Body of pancreas (tissue), 4 donors: ENCODE measurements at regions not wholly inside any gene's neighbourhood (a gene's known extent, or its start where the extent isn't known, plus 50 kb on each side); places are given as distances from the start of the nearest gene placed in this dataset.
A peak's percentile ranks its signal among the peaks of the same experiment; 100 is the strongest.

ENCODE experiments used
- ATAC-seq: fragments of 150-250 bp; one replicate; pipeline ENCODE4 v1.9.1; 2016
- DNase-seq, 4 donors: peaks; one replicate each; pipeline ENCODE4 v3.0.0-alpha.2; 2019
- H3K27ac ChIP-seq, 4 donors: fragments of 200-600 bp; sonication (generic); 1 replicate in 3 of 4; 2 replicates in 1 of 4; pipeline versions ENCODE4 v1.5.1 to v1.6.1; 2016 to 2019; ENCODE audit warnings: mild to moderate bottlenecking in 1 of 4, mixed read lengths in 1 of 4, moderate library complexity in 1 of 4
- H3K27me3 ChIP-seq, 2 donors: fragments of 200-600 bp; sonication (generic); one replicate each; pipeline ENCODE4 v1.6.0; 2016; ENCODE audit warnings: mild to moderate bottlenecking in 1 of 2
- H3K36me3 ChIP-seq, 2 donors: fragments of 200-600 bp; sonication (generic); replicated peaks in 1 of 2; 2 replicates each; pipeline ENCODE4 v1.5.1; 2016; ENCODE audit warnings: low read depth in 2 of 2; ENCODE audit not compliant: insufficient read depth in 1 of 2
- H3K4me1 ChIP-seq: fragments of 200-600 bp; sonication (generic); one replicate; pipeline ENCODE4 v1.6.0; 2016
- H3K4me3 ChIP-seq, 2 donors: fragments of 200-600 bp; sonication (generic); 1 replicate in 1 of 2; 2 replicates in 1 of 2; pipeline ENCODE4 v1.5.1; 2016 to 2019
- H3K9me3 ChIP-seq, 3 donors: fragments of 200-600 bp; sonication (generic); 1 replicate in 2 of 3; 2 replicates in 1 of 3; pipeline ENCODE4 v1.5.1; 2016
- POLR2A ChIP-seq, 3 donors: fragments of 450-650 bp; IDR thresholded peaks; one replicate each; pipeline ENCODE4 v1.6.1; 2016; ENCODE audit warnings: antibody characterized with exemption in 3 of 3, mild to moderate bottlenecking in 2 of 3
- WGBS, 2 donors: methylation state at CpG; one replicate each; pipeline ENCODE4 v1.1.5; 2017; 5-methylcytosine and 5-hydroxymethylcytosine counted together
- intact Hi-C: fragments of 100-400 bp; cut with DNase I; formaldehyde crosslinking; loops from one replicate; pipeline ENCODE4 v1.15.1; 2023
- TF ChIP-seq, protein P1 (sequence below), 7 experiments: fragments of 450-650 bp in 4 of 7; fragments of 200-600 bp in 3 of 7; sonication (generic) in 3 of 7; IDR thresholded peaks; one replicate each; pipeline ENCODE4 v1.5.1; 2016 to 2019; ENCODE audit warnings: antibody characterized with exemption in 7 of 7

DNA sequence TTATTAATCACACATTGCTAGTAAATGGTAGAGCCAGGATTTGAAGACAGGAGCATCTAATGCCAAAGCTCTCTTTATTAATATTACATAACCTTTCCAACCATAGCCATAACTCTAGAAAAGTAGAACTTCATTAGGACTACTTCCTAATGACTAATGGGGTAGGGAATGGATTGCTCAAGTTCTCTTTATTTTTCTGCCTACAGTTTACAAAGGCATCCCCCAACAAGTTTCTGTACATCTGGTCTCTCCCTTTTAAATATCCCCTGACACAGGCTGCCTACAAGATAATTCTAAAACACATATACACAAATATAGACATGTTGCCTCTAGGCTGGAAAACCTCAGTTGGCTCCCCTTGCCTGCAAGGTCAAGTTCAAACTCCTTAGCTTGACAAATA is 534.9 kb downstream of the SOX6 start:
- H3K4me1 ChIP-seq, result peaks cover 30% of the 10 kb centered on the region
- TF ChIP-seq POLR2A (IDR thresholded peaks at IDR 0.05), result no peak
- TF ChIP-seq, protein P1, sequence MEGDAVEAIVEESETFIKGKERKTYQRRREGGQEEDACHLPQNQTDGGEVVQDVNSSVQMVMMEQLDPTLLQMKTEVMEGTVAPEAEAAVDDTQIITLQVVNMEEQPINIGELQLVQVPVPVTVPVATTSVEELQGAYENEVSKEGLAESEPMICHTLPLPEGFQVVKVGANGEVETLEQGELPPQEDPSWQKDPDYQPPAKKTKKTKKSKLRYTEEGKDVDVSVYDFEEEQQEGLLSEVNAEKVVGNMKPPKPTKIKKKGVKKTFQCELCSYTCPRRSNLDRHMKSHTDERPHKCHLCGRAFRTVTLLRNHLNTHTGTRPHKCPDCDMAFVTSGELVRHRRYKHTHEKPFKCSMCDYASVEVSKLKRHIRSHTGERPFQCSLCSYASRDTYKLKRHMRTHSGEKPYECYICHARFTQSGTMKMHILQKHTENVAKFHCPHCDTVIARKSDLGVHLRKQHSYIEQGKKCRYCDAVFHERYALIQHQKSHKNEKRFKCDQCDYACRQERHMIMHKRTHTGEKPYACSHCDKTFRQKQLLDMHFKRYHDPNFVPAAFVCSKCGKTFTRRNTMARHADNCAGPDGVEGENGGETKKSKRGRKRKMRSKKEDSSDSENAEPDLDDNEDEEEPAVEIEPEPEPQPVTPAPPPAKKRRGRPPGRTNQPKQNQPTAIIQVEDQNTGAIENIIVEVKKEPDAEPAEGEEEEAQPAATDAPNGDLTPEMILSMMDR (IDR thresholded peaks at IDR 0.05), result no peak
- H3K4me3 ChIP-seq, result no peak overlapping the region
- no peaks in the 10 kb centered on the region for H3K27me3 ChIP-seq
- no peaks in the 10 kb centered on the region for H3K9me3 ChIP-seq
- H3K27ac ChIP-seq, result no peak overlapping the region
- no peak for DNase-seq
- ATAC-seq, result no peak
- H3K36me3 ChIP-seq, result no peaks in the 10 kb centered on the region
- intact Hi-C loops, result no loop called here

DNA sequence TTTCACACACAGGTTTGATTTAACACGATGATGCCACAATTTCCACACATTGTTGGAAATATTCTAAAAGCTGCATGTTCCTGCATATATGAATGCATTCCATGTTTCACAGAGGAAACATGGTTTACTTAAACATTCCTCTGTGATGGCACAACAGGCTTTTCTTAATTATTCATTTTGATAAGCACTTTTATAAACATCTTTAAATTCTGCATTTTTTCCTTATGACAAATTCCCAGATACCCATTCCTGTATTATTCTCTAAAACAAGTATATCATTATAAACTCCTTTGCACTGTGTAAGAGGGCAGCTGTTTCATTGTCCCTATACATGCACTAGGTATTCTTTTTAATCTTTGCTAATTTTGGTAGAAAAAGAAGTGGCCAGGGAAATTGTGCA is 532.3 kb downstream of the SOX6 start:
- H3K4me3 ChIP-seq, result no peak overlapping the region
- TF ChIP-seq, protein P1 (IDR thresholded peaks at IDR 0.05), result no peak
- TF ChIP-seq POLR2A (IDR thresholded peaks at IDR 0.05), result no peak
- intact Hi-C loops, result no loop called here
- no peaks in the 10 kb centered on the region for H3K9me3 ChIP-seq
- ATAC-seq (no peak), DNase-seq (no peak)
- peaks cover 13% of the 10 kb centered on the region for H3K4me1 ChIP-seq
- no peak overlapping the region for H3K27ac ChIP-seq
- 73 to 92% methylated on average over 1 of the region's 1 CpG for WGBS, 2 donors
- H3K27me3 ChIP-seq, result no peaks in the 10 kb centered on the region
- no peaks in the 10 kb centered on the region for H3K36me3 ChIP-seq

DNA sequence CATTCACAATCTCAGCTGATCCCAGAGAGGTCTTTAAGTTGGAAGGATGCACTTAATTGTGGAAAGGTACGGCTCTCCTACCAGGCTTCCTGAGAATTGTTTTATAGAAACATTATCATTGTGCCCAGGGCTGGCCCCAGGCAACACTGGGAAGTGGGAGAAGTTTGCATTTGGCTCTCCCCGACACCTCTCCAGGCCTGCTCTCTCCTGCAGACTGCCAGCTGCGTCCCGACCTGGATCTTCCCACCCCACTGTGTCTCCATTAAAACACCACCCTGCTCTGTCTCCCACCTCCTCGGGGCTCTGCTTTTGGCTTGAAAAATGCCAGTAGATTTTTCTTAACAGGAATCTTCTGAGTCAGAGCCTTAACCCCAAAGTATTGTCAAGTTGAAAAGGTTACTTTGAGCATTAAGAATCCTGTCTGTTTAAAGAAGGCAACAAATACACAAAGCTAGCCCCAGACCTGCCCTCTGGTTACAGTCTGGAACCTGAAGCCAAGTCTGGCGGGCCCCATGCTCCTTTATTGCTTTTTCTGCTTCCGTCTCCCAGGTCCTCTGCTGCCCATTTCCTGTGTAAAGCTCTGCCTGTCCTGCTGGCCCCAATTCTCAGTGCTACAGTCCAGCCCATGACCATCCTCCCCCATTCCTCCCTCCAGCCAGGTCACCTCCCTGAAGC is 530.2 kb downstream of the SOX6 start:
- Histone ChIP-seq H3K27me3 (no peaks in the 10 kb centered on the region), H3K4me1 (no peaks in the 10 kb centered on the region), H3K36me3 (no peaks in the 10 kb centered on the region), H3K27ac (no peak overlapping the region), H3K4me3 (no peak overlapping the region), H3K9me3 (no peaks in the 10 kb centered on the region)
- DNase-seq (peak in 2 of 4 donors; percentile 17 to 50), ATAC-seq (no peak)
- WGBS, 2 donors, result 44 to 57% methylated on average over 7 of the region's 7 CpGs
- intact Hi-C loops, result no loop called here
- no peak for TF ChIP-seq POLR2A (IDR thresholded peaks at IDR 0.05)
- TF ChIP-seq, protein P1 (IDR thresholded peaks at IDR 0.05), result no peak

DNA sequence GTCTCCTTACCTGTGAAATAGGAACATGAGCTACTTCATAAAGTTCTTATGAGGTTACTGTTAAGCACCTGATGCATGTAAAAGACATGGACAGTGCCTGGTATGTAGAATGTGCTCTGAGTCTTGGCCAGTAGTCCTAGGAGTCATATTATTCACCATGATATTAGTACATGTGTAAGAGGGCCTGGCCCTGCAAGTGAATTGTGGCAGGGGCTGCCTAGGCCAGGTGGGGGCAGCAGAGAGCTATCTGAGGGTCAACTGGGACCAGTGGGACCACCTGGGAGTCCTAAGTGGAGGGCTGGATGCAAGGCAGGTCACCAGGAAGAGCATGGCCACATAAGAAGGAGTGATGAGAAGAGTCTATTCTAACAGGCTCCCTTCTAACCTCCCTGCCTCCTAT is 529.5 kb downstream of the SOX6 start:
- peak in 3 of 4 donors; percentile 26 to 38 (median 32) for DNase-seq
- TF ChIP-seq, protein P1 (IDR thresholded peaks at IDR 0.05), result peak in 4 of 7 experiments; percentile 21 to 40 (median 33)
- no peak for TF ChIP-seq POLR2A (IDR thresholded peaks at IDR 0.05)
- H3K9me3 ChIP-seq, result no peaks in the 10 kb centered on the region
- H3K36me3 ChIP-seq, result no peaks in the 10 kb centered on the region
- no peak overlapping the region for H3K27ac ChIP-seq
- intact Hi-C loops, result no loop called here
- H3K4me3 ChIP-seq, result no peak overlapping the region
- no peak for ATAC-seq
- H3K27me3 ChIP-seq, result no peaks in the 10 kb centered on the region
- H3K4me1 ChIP-seq, result no peaks in the 10 kb centered on the region

DNA sequence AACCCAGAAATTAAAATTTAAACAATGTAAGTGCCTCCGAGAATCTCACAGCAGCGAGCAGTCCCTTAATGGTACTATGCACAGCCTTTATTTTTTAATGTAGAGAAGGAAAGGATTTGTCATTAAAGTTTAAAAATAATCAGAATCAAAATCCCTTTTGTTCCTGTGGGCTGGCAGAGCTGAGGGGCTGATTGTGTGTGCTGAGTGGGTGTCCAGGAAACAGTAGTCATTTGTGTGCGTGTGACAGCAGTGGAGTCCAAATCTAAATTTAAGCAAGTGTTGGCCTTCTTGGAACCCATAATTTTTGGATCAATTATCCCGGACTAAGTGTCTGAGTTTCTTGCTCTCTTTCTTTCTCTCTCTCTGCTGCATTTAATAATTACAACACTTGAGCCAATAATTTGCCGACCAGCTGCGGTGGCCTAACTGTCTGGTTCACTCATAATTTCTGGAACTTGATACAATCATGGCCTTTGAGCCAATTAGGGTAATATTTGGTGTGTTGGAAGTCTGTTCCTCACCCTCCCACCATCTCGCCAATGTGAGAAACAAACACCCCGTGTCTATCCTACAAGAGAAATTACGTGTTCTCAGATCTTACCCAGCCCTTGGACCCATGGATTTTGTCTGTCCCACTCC is 528.0 kb downstream of the SOX6 start:
- H3K4me1 ChIP-seq, result no peaks in the 10 kb centered on the region
- intact Hi-C loops, result no loop called here

More for the DNA sequence above, 528.0 kb downstream of the SOX6 start:
- WGBS, 2 donors, result 64 to 74% methylated on average over 9 of the region's 9 CpGs
- DNase-seq (no peak), ATAC-seq (no peak)
- Histone ChIP-seq H3K9me3 (no peaks in the 10 kb centered on the region), H3K4me3 (no peak overlapping the region), H3K36me3 (no peaks in the 10 kb centered on the region), H3K27ac (peak overlapping the region in 3 of 4 donors; percentile 5 to 15 (median 11)), H3K27me3 (no peaks in the 10 kb centered on the region)
- TF ChIP-seq POLR2A (IDR thresholded peaks at IDR 0.05), result no peak
- TF ChIP-seq, protein P1 (IDR thresholded peaks at IDR 0.05), result no peak
